ENCODE measurements at regions not wholly inside any gene's neighbourhood (a gene's known extent, or its start where the extent isn't known, plus 50 kb on each side); places are given as distances from the start of the nearest gene placed in this dataset.

- no peak for FAIRE-seq
- CTCF ChIA-PET, result no interaction called here
Observed at GRCh38 chr4:156322592-156322991, 368.9 kb upstream of the CTSO start.

DNA sequence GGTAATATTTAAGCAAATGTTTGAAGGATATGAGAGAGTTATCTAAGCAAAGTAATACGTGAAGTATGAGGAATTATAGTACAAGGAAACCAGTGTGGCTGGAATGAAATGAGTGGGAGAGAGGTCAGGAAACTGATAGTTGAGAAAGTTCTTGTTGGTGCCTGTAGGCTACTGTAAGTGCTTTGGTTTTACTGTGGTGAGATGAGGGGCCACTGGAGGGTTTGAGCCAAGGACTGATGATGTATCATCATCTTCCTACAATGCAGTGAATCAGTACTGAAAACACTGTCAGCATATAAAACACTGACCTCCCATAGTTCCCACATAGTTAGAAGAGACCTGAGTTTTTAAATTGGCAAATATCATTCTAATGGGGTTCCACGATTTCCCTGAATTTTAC is 367.5 kb upstream of the CTSO start:
- Histone ChIP-seq H3K36me3 (ENCODE audit: control insufficient read depth in 2 of 2, extremely low read depth in 1 of 2, insufficient read depth in 2 of 2, low read length in 2 of 2) (no peaks in the 10 kb centered on the region), H3K4me3 (replicated peaks in 1 of 3; ENCODE audit: insufficient read depth in 1 of 3, low read depth in 1 of 3, low read length in 3 of 3) (no peak overlapping the region), H3K9ac (replicated peaks; ENCODE audit: extremely low read depth, insufficient read depth, low read length) (no peak overlapping the region), H3K27ac (ENCODE audit: insufficient read depth, low read depth, low read length) (no peak overlapping the region), H3K9me1 (replicated peaks; ENCODE audit: control insufficient read depth, extremely low read depth, insufficient read depth, low read length) (no peaks in the 10 kb centered on the region), H3K27me3 (ENCODE audit: control insufficient read depth in 2 of 2, insufficient read depth in 2 of 2, low read length in 2 of 2) (no peaks in the 10 kb centered on the region), H4K20me1 (replicated peaks; ENCODE audit: control insufficient read depth, extremely low read depth, insufficient read depth, low read length) (no peaks in the 10 kb centered on the region), H3K9me3 (replicated peaks; ENCODE audit: control insufficient read depth, insufficient read depth, low read length) (no peaks in the 10 kb centered on the region), H3K4me2 (ENCODE audit: insufficient read depth, low read length) (no peak overlapping the region), H3K79me2 (ENCODE audit: control insufficient read depth, insufficient read depth, low read length) (no peaks in the 10 kb centered on the region), H3K4me1 (ENCODE audit: control insufficient read depth, extremely low read depth, insufficient read depth, low read length) (no peaks in the 10 kb centered on the region), H2AFZ (ENCODE audit: low read depth, low read length) (no peak overlapping the region)
- intact Hi-C loops (cut with micrococcal nuclease), result no loop called here
- TF ChIP-seq CTCF (IDR thresholded peaks at IDR 0.05; ENCODE audit: extremely low read depth in 1 of 2, insufficient read depth in 1 of 2, low read depth in 1 of 2, low read length in 2 of 2) (no peak), POLR2AphosphoS5 (IDR thresholded peaks at IDR 0.05; ENCODE audit: insufficient read depth, low read depth, low read length) (no peak), EZH2 (IDR thresholded peaks at IDR 0.05; ENCODE audit: borderline replicate concordance, low read depth, low read length, severe bottlenecking) (no peak), GATA2 (IDR thresholded peaks at IDR 0.05; ENCODE audit: insufficient read depth, insufficient read length, low read depth, low read length) (no peak), JUN (IDR thresholded peaks at IDR 0.05; ENCODE audit: borderline replicate concordance, insufficient read depth, insufficient read length, low read depth) (no peak), POLR2A (IDR thresholded peaks at IDR 0.05; ENCODE audit: low read depth, low read length) (no peak), FOS (IDR thresholded peaks at IDR 0.05; ENCODE audit: borderline replicate concordance, insufficient read depth, low read length) (no peak), MYC (IDR thresholded peaks at IDR 0.05; ENCODE audit: low read depth, low read length) (no peak)
- TF ChIP-seq, protein P1, sequence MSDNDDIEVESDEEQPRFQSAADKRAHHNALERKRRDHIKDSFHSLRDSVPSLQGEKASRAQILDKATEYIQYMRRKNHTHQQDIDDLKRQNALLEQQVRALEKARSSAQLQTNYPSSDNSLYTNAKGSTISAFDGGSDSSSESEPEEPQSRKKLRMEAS (IDR thresholded peaks at IDR 0.05; ENCODE audit: insufficient read depth, insufficient read length), result no peak
- no TSS peak for BruUV-seq (replicated peaks)
- ChIA-PET POLR2A (no interaction called here), CTCF (no interaction called here)
- no peak for DNase-seq (ENCODE audit: low read depth, low spot score)
- FAIRE-seq, result no peak
- dilution Hi-C loops (cut with MboI; ENCODE audit: extremely low pct_ligation_motif_present, low sequenced_read_pairs), result no loop called here

More at GRCh38 chr4:156322592-156322991, 368.9 kb upstream of the CTSO start:
- H3K4me2 ChIP-seq (ENCODE audit: insufficient read depth, low read length), result no peak overlapping the region
- H2AFZ ChIP-seq (ENCODE audit: low read depth, low read length), result no peak overlapping the region
- no peaks in the 10 kb centered on the region for H3K9me3 ChIP-seq (replicated peaks; ENCODE audit: control insufficient read depth, insufficient read depth, low read length)
- peak; percentile 56 for TF ChIP-seq FOS (IDR thresholded peaks at IDR 0.05; ENCODE audit: borderline replicate concordance, insufficient read depth, low read length)
- TF ChIP-seq, protein P1 (IDR thresholded peaks at IDR 0.05; ENCODE audit: insufficient read depth, insufficient read length), result no peak
- dilution Hi-C loops (cut with MboI; ENCODE audit: extremely low pct_ligation_motif_present, low sequenced_read_pairs), result no loop called here
- H3K27me3 ChIP-seq (ENCODE audit: control insufficient read depth in 2 of 2, insufficient read depth in 2 of 2, low read length in 2 of 2), result no peaks in the 10 kb centered on the region
- H3K36me3 ChIP-seq (ENCODE audit: control insufficient read depth in 2 of 2, extremely low read depth in 1 of 2, insufficient read depth in 2 of 2, low read length in 2 of 2), result no peaks in the 10 kb centered on the region
- H4K20me1 ChIP-seq (replicated peaks; ENCODE audit: control insufficient read depth, extremely low read depth, insufficient read depth, low read length), result no peaks in the 10 kb centered on the region
- no peak overlapping the region for H3K4me3 ChIP-seq (replicated peaks in 1 of 3; ENCODE audit: insufficient read depth in 1 of 3, low read depth in 1 of 3, low read length in 3 of 3)
- H3K4me1 ChIP-seq (ENCODE audit: control insufficient read depth, extremely low read depth, insufficient read depth, low read length), result no peaks in the 10 kb centered on the region
- no peak for DNase-seq (ENCODE audit: low read depth, low spot score)
- H3K9me1 ChIP-seq (replicated peaks; ENCODE audit: control insufficient read depth, extremely low read depth, insufficient read depth, low read length), result no peaks in the 10 kb centered on the region
- no peak overlapping the region for H3K27ac ChIP-seq (ENCODE audit: insufficient read depth, low read depth, low read length)
- no peak overlapping the region for H3K9ac ChIP-seq (replicated peaks; ENCODE audit: extremely low read depth, insufficient read depth, low read length)
- POLR2A ChIA-PET, result no interaction called here
- no peaks in the 10 kb centered on the region for H3K79me2 ChIP-seq (ENCODE audit: control insufficient read depth, insufficient read depth, low read length)
- intact Hi-C loops (cut with micrococcal nuclease), result no loop called here
- no TSS peak for BruUV-seq (replicated peaks)

Data from endothelial cell of umbilical vein (primary cell).